ENCODE measurements at regions not wholly inside any gene's neighbourhood (a gene's known extent, or its start where the extent isn't known, plus 50 kb on each side); places are given as distances from the start of the nearest gene placed in this dataset.

DNA sequence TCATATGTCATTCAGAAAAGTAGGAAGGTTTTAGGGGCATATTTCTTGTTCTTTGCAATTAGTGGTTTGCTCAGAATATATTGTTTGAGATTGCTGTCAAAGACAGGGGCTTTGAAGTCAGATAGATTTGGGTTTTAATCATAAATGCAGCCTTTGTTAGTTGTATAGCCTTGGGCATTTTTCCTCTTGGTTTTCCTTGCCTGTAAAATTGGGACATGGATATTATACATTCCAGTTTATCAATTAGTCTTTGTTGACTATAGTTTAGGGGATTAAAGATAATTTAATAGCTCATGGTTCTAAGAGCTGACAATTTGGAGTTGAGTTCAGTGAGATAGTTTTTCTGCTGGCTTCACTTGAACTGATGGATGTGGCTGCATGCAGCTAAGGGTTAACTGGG lies 88.9 kb downstream of the DMAC1 start:
- H3K9me3 ChIP-seq (ENCODE audit: control insufficient read depth, insufficient read depth, low read depth, low read length) = no peaks in the 10 kb centered on the region

DNA sequence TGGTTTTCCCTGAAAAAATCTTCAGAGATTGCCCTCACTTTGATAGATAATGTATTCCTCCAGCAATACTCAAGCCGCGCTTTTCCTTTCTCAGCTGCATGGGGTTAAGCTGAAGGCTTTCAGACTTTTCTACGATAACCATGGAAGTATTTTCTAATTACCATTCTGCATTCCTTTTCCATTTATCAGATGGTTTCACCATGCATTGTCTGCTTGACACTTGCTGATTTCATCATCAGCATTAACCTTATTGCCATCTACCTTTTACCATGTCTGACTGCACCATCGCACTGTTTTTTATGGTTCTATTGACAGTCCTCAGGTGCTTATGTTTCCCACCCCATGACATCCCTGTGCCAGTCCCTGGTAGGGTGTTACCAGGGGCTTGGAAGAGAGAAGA lies 91.6 kb downstream of the DMAC1 start:
- H3K27ac ChIP-seq (ENCODE audit: insufficient read depth, low read length) = no peak overlapping the region
- no peaks in the 10 kb centered on the region for H4K20me1 ChIP-seq (ENCODE audit: control insufficient read depth, extremely low read depth, insufficient read depth, low read length)
- no peak overlapping the region for H2AFZ ChIP-seq (ENCODE audit: low read length)
- no peaks in the 10 kb centered on the region for H3K4me1 ChIP-seq (ENCODE audit: control insufficient read depth, extremely low read depth, insufficient read depth, low read length)
- no peak overlapping the region for H3K9ac ChIP-seq (ENCODE audit: insufficient read depth, low read length)
- no peaks in the 10 kb centered on the region for H3K27me3 ChIP-seq (ENCODE audit: control insufficient read depth, insufficient read depth, low read length)
- H3K9me3 ChIP-seq (ENCODE audit: control insufficient read depth, insufficient read depth, low read depth, low read length) = no peaks in the 10 kb centered on the region
- H3K36me3 ChIP-seq (ENCODE audit: control insufficient read depth, insufficient read depth, low read length) = no peaks in the 10 kb centered on the region
- H3K4me3 ChIP-seq (replicated peaks in 1 of 4; ENCODE audit: control extremely low read depth in 1 of 4, insufficient read depth in 1 of 4, low read depth in 3 of 4, low read length in 4 of 4) = no peak overlapping the region
- TF ChIP-seq EZH2 (IDR thresholded peaks at IDR 0.05; ENCODE audit: low read length, missing control alignments) = no peak
- TF ChIP-seq, protein P1, sequence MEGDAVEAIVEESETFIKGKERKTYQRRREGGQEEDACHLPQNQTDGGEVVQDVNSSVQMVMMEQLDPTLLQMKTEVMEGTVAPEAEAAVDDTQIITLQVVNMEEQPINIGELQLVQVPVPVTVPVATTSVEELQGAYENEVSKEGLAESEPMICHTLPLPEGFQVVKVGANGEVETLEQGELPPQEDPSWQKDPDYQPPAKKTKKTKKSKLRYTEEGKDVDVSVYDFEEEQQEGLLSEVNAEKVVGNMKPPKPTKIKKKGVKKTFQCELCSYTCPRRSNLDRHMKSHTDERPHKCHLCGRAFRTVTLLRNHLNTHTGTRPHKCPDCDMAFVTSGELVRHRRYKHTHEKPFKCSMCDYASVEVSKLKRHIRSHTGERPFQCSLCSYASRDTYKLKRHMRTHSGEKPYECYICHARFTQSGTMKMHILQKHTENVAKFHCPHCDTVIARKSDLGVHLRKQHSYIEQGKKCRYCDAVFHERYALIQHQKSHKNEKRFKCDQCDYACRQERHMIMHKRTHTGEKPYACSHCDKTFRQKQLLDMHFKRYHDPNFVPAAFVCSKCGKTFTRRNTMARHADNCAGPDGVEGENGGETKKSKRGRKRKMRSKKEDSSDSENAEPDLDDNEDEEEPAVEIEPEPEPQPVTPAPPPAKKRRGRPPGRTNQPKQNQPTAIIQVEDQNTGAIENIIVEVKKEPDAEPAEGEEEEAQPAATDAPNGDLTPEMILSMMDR (conservative IDR thresholded peaks at IDR 0.05 in 1 of 2, IDR thresholded peaks at IDR 0.05 in 1 of 2; ENCODE audit: low read depth in 1 of 2, low read length in 2 of 2) = no peak
- H3K4me2 ChIP-seq (ENCODE audit: extremely low read depth, insufficient read depth, low read length) = no peak overlapping the region
- no peaks in the 10 kb centered on the region for H3K79me2 ChIP-seq (ENCODE audit: control insufficient read depth, insufficient read depth, low read length)
- DNase-seq (ENCODE audit: low read depth in 2 of 2) = no peak

More for the DNA sequence above, 88.9 kb downstream of the DMAC1 start:
- TF ChIP-seq, protein P1 (conservative IDR thresholded peaks at IDR 0.05 in 1 of 2, IDR thresholded peaks at IDR 0.05 in 1 of 2; ENCODE audit: low read depth in 1 of 2, low read length in 2 of 2) = no peak
- no peak for TF ChIP-seq EZH2 (IDR thresholded peaks at IDR 0.05; ENCODE audit: low read length, missing control alignments)
- no peak overlapping the region for H3K27ac ChIP-seq (ENCODE audit: insufficient read depth, low read length)
- H3K27me3 ChIP-seq (ENCODE audit: control insufficient read depth, insufficient read depth, low read length) = no peaks in the 10 kb centered on the region
- H4K20me1 ChIP-seq (ENCODE audit: control insufficient read depth, extremely low read depth, insufficient read depth, low read length) = no peaks in the 10 kb centered on the region
- DNase-seq (ENCODE audit: low read depth in 2 of 2) = no peak
- H3K4me2 ChIP-seq (ENCODE audit: extremely low read depth, insufficient read depth, low read length) = no peak overlapping the region
- H3K9ac ChIP-seq (ENCODE audit: insufficient read depth, low read length) = no peak overlapping the region
- no peaks in the 10 kb centered on the region for H3K79me2 ChIP-seq (ENCODE audit: control insufficient read depth, insufficient read depth, low read length)
- H3K36me3 ChIP-seq (ENCODE audit: control insufficient read depth, insufficient read depth, low read length) = no peaks in the 10 kb centered on the region
- no peaks in the 10 kb centered on the region for H3K4me1 ChIP-seq (ENCODE audit: control insufficient read depth, extremely low read depth, insufficient read depth, low read length)
- H3K4me3 ChIP-seq (replicated peaks in 1 of 4; ENCODE audit: control extremely low read depth in 1 of 4, insufficient read depth in 1 of 4, low read depth in 3 of 4, low read length in 4 of 4) = no peak overlapping the region
- no peak overlapping the region for H2AFZ ChIP-seq (ENCODE audit: low read length)

DNA sequence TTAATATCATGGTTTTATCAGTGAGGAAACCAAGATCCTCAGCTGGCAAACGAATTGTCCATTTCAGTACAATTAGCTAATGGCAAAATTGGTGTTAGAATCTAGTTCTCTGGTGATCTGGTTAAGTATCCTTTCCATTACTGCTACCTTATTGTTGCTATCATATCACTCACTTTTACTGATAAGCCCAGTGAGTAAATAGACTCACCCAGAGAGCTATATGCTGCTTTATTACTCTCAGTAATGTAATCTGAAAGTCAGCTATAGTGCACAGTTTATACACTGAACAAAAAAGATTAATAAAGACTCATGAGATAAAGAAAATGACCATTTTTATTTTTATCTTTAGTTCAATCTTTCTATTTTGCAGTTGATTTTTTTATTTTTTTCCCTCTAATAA lies 95.0 kb downstream of the DMAC1 start:
- no peak overlapping the region for H2AFZ ChIP-seq (ENCODE audit: low read length)
- no peak overlapping the region for H3K27ac ChIP-seq (ENCODE audit: insufficient read depth, low read length)
- no peaks in the 10 kb centered on the region for H3K36me3 ChIP-seq (ENCODE audit: control insufficient read depth, insufficient read depth, low read length)
- H3K9ac ChIP-seq (ENCODE audit: insufficient read depth, low read length) = no peak overlapping the region
- no peaks in the 10 kb centered on the region for H3K9me3 ChIP-seq (ENCODE audit: control insufficient read depth, insufficient read depth, low read depth, low read length)
- DNase-seq (ENCODE audit: low read depth in 2 of 2) = no peak
- no peaks in the 10 kb centered on the region for H3K27me3 ChIP-seq (ENCODE audit: control insufficient read depth, insufficient read depth, low read length)
- H3K4me3 ChIP-seq (replicated peaks in 1 of 4; ENCODE audit: control extremely low read depth in 1 of 4, insufficient read depth in 1 of 4, low read depth in 3 of 4, low read length in 4 of 4) = no peak overlapping the region
- no peak overlapping the region for H3K4me2 ChIP-seq (ENCODE audit: extremely low read depth, insufficient read depth, low read length)
- H4K20me1 ChIP-seq (ENCODE audit: control insufficient read depth, extremely low read depth, insufficient read depth, low read length) = no peaks in the 10 kb centered on the region
- no peaks in the 10 kb centered on the region for H3K4me1 ChIP-seq (ENCODE audit: control insufficient read depth, extremely low read depth, insufficient read depth, low read length)
- no peak for TF ChIP-seq EZH2 (IDR thresholded peaks at IDR 0.05; ENCODE audit: low read length, missing control alignments)
- TF ChIP-seq, protein P1 (conservative IDR thresholded peaks at IDR 0.05 in 1 of 2, IDR thresholded peaks at IDR 0.05 in 1 of 2; ENCODE audit: low read depth in 1 of 2, low read length in 2 of 2) = no peak
- no peaks in the 10 kb centered on the region for H3K79me2 ChIP-seq (ENCODE audit: control insufficient read depth, insufficient read depth, low read length)

Measured in fibroblast of lung (primary cell).